CD4-positive, alpha-beta T cell (primary cell): ENCODE measurements at regions not wholly inside any gene's neighbourhood (a gene's known extent, or its start where the extent isn't known, plus 50 kb on each side); places are given as distances from the start of the nearest gene placed in this dataset.

ENCODE experiments used
- ATAC-seq: fragments of 200-7000 bp; cut with Tn5 transposase; one replicate; pipeline ENCODE4 v1.10.0; 2022; ENCODE audit warnings: mild to moderate bottlenecking; ENCODE audit not compliant: poor library complexity
- CTCF ChIA-PET: fragments of 350-600 bp; sonication (Branson Sonifier 250); formaldehyde crosslinking; loops from one replicate; lab custom pipeline; 2021; ENCODE audit warnings: antibody characterized with exemption, inconsistent platforms; lab: Charles Lee
- POLR2A ChIA-PET: fragments of 350-600 bp; sonication (Branson Sonifier 250); formaldehyde crosslinking; loops from one replicate; lab custom pipeline; 2021; ENCODE audit warnings: antibody characterized with exemption, inconsistent platforms; lab: Charles Lee
- DNase-seq, 14 experiments: peaks; one replicate each; pipeline ENCODE4 v3.0.0-alpha.2; 2013 to 2020; ENCODE audit warnings: mixed read lengths in 2 of 14
- H3K27ac ChIP-seq, 2 donors: one replicate each; pipeline versions ENCODE4 v1.5.1 to v1.7.0; 2013; ENCODE audit warnings: low read length in 2 of 2, low read depth in 1 of 2, mild to moderate bottlenecking in 1 of 2
- H3K27me3 ChIP-seq, 2 experiments: 1 replicate in 1 of 2; 2 replicates in 1 of 2; pipeline versions ENCODE4 v1.6.1 to v1.7.0; 2013; ENCODE audit warnings: low read length in 2 of 2, control low read depth in 1 of 2, mild to moderate bottlenecking in 1 of 2, moderate library complexity in 1 of 2; ENCODE audit not compliant: insufficient read depth in 2 of 2, control insufficient read depth in 1 of 2
- H3K36me3 ChIP-seq: one replicate; pipeline ENCODE4 v1.6.1; 2013; ENCODE audit warnings: low read length, control low read depth; ENCODE audit not compliant: insufficient read depth
- H3K4me1 ChIP-seq: one replicate; pipeline ENCODE4 v1.6.1; 2013; ENCODE audit warnings: low read length, control low read depth; ENCODE audit not compliant: insufficient read depth
- H3K4me3 ChIP-seq: one replicate; pipeline ENCODE4 v1.5.1; 2013; ENCODE audit warnings: mild to moderate bottlenecking, low read length, moderate library complexity
- H3K9me3 ChIP-seq, 2 experiments: 1 replicate in 1 of 2; 2 replicates in 1 of 2; pipeline versions ENCODE4 v1.6.1 to v1.7.0; 2013; ENCODE audit warnings: low read length in 2 of 2, mild to moderate bottlenecking in 2 of 2, control low read depth in 1 of 2, moderate library complexity in 1 of 2; ENCODE audit not compliant: control insufficient read depth in 1 of 2, insufficient read depth in 1 of 2
- H3K27ac Mint-ChIP-seq: one replicate; pipeline ENCODE4 v1.8.0; 2020; ENCODE audit warnings: mixed read lengths
- H3K27me3 Mint-ChIP-seq: one replicate; pipeline ENCODE4 v1.8.0; 2021; ENCODE audit warnings: mixed read lengths
- H3K36me3 Mint-ChIP-seq: one replicate; pipeline ENCODE4 v1.8.0; 2021; ENCODE audit warnings: low read depth, mixed read lengths
- H3K4me1 Mint-ChIP-seq: one replicate; pipeline ENCODE4 v1.8.0; 2021; ENCODE audit warnings: low read depth, mixed read lengths
- H3K4me3 Mint-ChIP-seq: one replicate; pipeline ENCODE4 v1.8.0; 2020; ENCODE audit warnings: mild to moderate bottlenecking, mixed read lengths
- H3K9me3 Mint-ChIP-seq: one replicate; pipeline ENCODE4 v1.8.0; 2020; ENCODE audit warnings: mixed read lengths
- CTCF ChIP-seq: fragments of 200-600 bp; IDR thresholded peaks from one replicate; pipeline ENCODE4 v1.8.0; 2022; ENCODE audit warnings: antibody characterized with exemption, mild to moderate bottlenecking
- intact Hi-C, 2 experiments: fragments of 100-400 bp; cut with DNase I in 1 of 2; cut with micrococcal nuclease in 1 of 2; formaldehyde crosslinking; loops; one replicate each; pipeline versions ENCODE4 v1.15.1 to v1.9.0; 2023 to 2025; cut with DNase I, micrococcal nuclease

GRCh38 chr16:60930291-60930690 is 1105.9 kb downstream of the CDH8 start:
- Mint-ChIP-seq H3K4me3 (no peak overlapping the region), H3K4me1 (no peaks in the 10 kb centered on the region), H3K27ac (no peak overlapping the region), H3K27me3 (no peaks in the 10 kb centered on the region), H3K36me3 (no peaks in the 10 kb centered on the region), H3K9me3 (peaks cover 4% of the 10 kb centered on the region)
- ChIA-PET CTCF (no interaction called here), POLR2A (no interaction called here)
- intact Hi-C loops = no loop called here
- H3K4me1 ChIP-seq = no peaks in the 10 kb centered on the region
- H3K27ac ChIP-seq = no peak overlapping the region
- DNase-seq = no peak
- no peaks in the 10 kb centered on the region for H3K36me3 ChIP-seq
- no peak for TF ChIP-seq CTCF
- peaks cover 0 to 4% of the 10 kb centered on the region in 2 experiments for H3K9me3 ChIP-seq
- no peak for ATAC-seq
- no peak overlapping the region for H3K4me3 ChIP-seq
- no peaks in the 10 kb centered on the region for H3K27me3 ChIP-seq

- H3K9me3 ChIP-seq = peaks cover 0 to 4% of the 10 kb centered on the region in 2 experiments
- DNase-seq (no peak), ATAC-seq (no peak)
- no peaks in the 10 kb centered on the region for H3K36me3 ChIP-seq
- no peak overlapping the region for H3K4me3 ChIP-seq
- CTCF ChIA-PET = no interaction called here
- H3K27me3 Mint-ChIP-seq = no peaks in the 10 kb centered on the region
- H3K4me1 Mint-ChIP-seq = no peaks in the 10 kb centered on the region
- intact Hi-C loops = no loop called here
- no peaks in the 10 kb centered on the region for H3K36me3 Mint-ChIP-seq
- POLR2A ChIA-PET = no interaction called here
- H3K4me3 Mint-ChIP-seq = no peak overlapping the region
- no peaks in the 10 kb centered on the region for H3K27me3 ChIP-seq
- no peak for TF ChIP-seq CTCF
- H3K9me3 Mint-ChIP-seq = peaks cover 10% of the 10 kb centered on the region
- H3K27ac Mint-ChIP-seq = no peak overlapping the region
- no peak overlapping the region for H3K27ac ChIP-seq
- no peaks in the 10 kb centered on the region for H3K4me1 ChIP-seq
Observed at GRCh38 chr16:60922920-60923319, 1113.3 kb downstream of the CDH8 start.

- H3K4me3 Mint-ChIP-seq = no peak overlapping the region
- POLR2A ChIA-PET = no interaction called here
Observed at GRCh38 chr16:60914334-60914733, 1121.9 kb downstream of the CDH8 start.

More at GRCh38 chr16:60914334-60914733, 1121.9 kb downstream of the CDH8 start:
- intact Hi-C loops = no loop called here
- ATAC-seq (no peak), DNase-seq (no peak)
- no peaks in the 10 kb centered on the region for H3K27me3 ChIP-seq
- peaks cover 0 to 10% of the 10 kb centered on the region in 2 experiments for H3K9me3 ChIP-seq
- no peaks in the 10 kb centered on the region for H3K4me1 Mint-ChIP-seq
- H3K36me3 ChIP-seq = no peaks in the 10 kb centered on the region
- no peaks in the 10 kb centered on the region for H3K4me1 ChIP-seq
- no peaks in the 10 kb centered on the region for H3K27me3 Mint-ChIP-seq
- H3K36me3 Mint-ChIP-seq = no peaks in the 10 kb centered on the region
- H3K9me3 Mint-ChIP-seq = peaks cover 16% of the 10 kb centered on the region
- TF ChIP-seq CTCF = no peak
- CTCF ChIA-PET = no interaction called here
- H3K27ac ChIP-seq = no peak overlapping the region
- no peak overlapping the region for H3K27ac Mint-ChIP-seq
- no peak overlapping the region for H3K4me3 ChIP-seq
